ENCODE measurements at regions not wholly inside any gene's neighbourhood (a gene's known extent, or its start where the extent isn't known, plus 50 kb on each side); places are given as distances from the start of the nearest gene placed in this dataset.
"Not testable (repeated sequence)": the region's sequence is repeated elsewhere in the genome, so short reads cannot be mapped to it uniquely, and the experiment has no call there.

GRCh38 chr4:100022792-100023222 lies 72.7 kb upstream of the H2AZ1 start:
- DNase-seq = no peak

- DNase-seq = no peak
Observed at GRCh38 chr4:100019821-100020220, 69.7 kb upstream of the H2AZ1 start.

GRCh38 chr4:100017637-100018310 lies 67.7 kb upstream of the H2AZ1 start:
- no peak for DNase-seq

GRCh38 chr4:100016191-100016590 lies 66.1 kb upstream of the H2AZ1 start:
- DNase-seq = no peak

GRCh38 chr4:100014616-100015015 lies 64.5 kb upstream of the H2AZ1 start:
- no peak for DNase-seq

- no peak for DNase-seq
Observed at GRCh38 chr4:100009490-100009889, 59.4 kb upstream of the H2AZ1 start.

- no peak for DNase-seq
Observed at GRCh38 chr4:100008048-100008447, 58.0 kb upstream of the H2AZ1 start.

GRCh38 chr4:100006161-100006560 lies 56.1 kb upstream of the H2AZ1 start:
- DNase-seq = not testable (repeated sequence)

Data from NCI-H2171 (cell line).